GM18505 (cell line): ENCODE measurements at regions not wholly inside any gene's neighbourhood (a gene's known extent, or its start where the extent isn't known, plus 50 kb on each side); places are given as distances from the start of the nearest gene placed in this dataset.

Source experiments
- ATAC-seq: cut with Tn5 transposase; IDR thresholded peaks from one replicate; pipeline ENCODE4 v1.9.1; 2021; ENCODE audit not compliant: unreplicated experiment
- POLR2A ChIP-seq: IDR thresholded peaks from 4 replicates; pipeline ENCODE4 v1.6.1; 2011; ENCODE audit warnings: borderline replicate concordance; ENCODE audit not compliant: insufficient read depth, insufficient read length; ENCODE audit errors: extremely low read depth

DNA sequence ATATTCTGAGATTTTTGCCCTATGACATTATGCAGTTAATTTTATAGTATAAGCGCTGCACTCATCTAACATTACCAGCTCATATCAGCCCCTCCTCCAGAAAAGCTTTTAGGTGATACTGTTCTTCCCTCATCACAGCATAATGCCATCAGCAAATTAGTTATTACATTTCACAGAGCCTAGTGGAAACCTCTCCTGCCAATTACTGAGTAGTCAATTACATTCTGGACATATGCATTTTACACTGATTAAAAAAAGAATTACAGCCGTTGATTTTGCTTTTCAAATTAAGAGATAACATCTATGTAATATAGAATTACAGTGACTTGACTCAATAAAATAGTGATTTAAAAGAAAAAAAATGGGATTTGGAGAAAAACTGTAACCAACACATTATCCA, 542.1 kb downstream of the UQCRFS1 start:
- ATAC-seq = no peak
- no peak for TF ChIP-seq POLR2A

DNA sequence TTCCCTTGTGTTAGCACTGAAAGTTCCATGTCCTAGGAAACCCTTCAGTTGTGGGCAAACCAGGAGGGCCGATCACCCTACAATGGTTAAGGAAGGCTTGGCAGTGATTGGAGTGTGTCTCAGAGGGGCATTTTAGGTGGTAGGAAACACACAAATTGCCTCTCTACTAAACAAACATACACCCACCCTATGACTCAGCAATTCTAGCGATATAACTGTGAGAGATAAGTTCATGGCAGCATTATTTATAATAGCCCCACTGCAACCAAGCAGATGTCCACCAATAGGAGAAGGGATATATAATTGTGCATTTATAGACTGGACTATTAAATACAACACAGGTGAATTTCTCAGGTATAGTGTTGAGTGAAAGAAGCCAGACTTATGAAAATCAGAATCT, 543.1 kb downstream of the UQCRFS1 start:
- no peak for TF ChIP-seq POLR2A
- no peak for ATAC-seq

DNA sequence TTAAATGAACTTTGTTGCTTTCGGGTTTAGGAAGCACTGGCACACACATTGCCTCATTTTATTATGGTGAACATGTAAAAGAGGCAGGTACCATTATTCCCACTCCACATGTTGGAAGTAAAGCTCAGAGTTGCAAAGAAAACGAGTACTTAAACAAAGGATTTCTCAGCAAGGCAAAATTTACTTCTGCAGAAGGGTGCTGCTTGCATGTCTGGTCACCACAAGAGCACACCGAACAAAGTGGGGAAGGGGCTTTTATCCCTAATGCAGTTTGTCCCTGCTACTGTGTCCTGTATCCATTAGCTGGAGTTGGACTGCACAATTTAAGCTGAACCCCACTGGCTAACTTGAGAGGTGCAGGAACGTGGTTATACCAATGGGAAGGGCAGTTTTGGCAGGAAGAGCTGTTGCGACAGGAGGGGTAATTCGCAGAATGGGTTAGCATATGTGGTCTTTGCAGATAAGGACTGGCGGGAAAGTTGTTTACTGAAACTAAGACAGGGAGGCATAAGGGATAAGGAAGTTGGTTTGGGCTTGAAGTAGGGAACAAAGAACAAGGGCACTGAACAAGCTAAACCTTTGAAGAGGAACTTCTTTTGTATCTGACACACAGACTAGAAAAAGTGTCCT, 545.5 kb downstream of the UQCRFS1 start:
- no peak for ATAC-seq
- no peak for TF ChIP-seq POLR2A

DNA sequence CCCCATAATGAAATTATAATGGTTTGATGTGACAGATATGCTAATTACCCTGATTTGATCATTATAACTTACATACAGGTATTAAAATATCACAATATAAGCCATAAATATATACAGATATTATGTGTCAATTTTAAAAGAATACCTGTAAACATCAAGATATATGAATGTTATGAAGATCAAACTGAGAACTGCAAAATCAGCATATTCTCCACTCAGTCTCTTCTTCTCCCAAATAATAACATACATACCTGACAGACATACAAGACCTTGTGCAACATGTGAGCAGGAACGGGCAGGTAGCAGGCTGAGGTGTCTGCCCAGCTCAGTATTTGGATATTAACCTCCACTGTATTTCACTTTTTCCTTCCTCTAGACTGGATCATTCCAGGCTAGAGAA, 547.2 kb downstream of the UQCRFS1 start:
- no peak for ATAC-seq
- no peak for TF ChIP-seq POLR2A

DNA sequence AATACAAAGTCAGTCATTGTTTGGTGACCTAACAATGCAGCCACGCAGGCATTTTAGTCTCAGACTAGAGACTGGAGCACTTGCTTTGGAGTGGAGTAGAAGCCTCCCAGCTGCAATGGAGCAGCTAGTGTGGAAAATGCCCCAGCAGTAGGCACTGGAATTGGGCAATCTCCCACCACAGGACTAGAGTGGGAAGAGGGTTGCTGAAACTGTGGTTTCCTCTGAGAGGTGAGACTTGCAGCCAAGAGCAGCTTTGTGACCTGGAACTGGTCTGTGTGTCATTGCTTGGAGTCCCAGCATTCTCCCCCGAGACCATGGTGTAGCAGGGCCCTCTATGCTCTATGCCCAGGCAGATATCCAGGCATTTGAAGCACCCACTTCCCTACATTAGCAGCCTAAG, 556.3 kb downstream of the UQCRFS1 start:
- TF ChIP-seq POLR2A = no peak
- ATAC-seq = no peak

DNA sequence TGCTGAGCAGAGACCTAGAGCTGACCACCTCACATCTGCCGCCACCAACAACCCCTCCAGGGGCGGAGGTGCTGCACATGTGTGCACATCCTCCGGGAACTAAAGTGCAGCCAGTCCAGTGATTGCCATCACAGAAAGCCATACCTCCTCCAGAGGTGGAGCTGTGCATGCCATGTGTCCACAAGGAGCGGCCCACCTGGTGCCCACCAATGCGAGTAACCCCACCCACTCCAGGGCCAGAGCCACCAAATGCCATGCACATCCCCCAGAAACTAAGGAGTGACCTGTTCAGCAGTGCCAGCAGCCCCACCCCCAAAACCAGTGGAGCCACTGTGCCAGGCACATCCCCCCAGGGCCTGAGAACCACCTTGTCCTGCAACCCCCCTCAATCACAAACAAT, 557.9 kb downstream of the UQCRFS1 start:
- no peak for TF ChIP-seq POLR2A
- no peak for ATAC-seq

DNA sequence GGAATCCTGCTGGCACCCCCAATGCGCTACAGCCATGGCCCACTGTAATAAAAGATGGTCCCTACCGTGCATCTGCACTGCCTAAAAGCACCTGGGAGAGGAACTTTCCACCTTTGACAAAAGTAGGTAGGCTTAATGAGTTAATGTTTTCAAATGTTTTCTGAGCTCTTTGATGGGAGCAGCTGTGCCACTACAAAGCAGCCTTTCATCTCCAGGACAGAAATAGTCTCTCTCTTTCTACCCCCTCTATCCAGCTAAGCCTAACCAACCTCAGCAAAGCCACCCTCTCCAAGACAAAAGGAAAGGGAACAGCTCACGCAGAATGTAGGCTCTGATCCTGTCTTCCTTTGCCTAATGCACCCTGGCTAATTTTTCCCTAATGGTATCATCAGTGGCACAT, 560.2 kb downstream of the UQCRFS1 start:
- no peak for ATAC-seq
- no peak for TF ChIP-seq POLR2A

DNA sequence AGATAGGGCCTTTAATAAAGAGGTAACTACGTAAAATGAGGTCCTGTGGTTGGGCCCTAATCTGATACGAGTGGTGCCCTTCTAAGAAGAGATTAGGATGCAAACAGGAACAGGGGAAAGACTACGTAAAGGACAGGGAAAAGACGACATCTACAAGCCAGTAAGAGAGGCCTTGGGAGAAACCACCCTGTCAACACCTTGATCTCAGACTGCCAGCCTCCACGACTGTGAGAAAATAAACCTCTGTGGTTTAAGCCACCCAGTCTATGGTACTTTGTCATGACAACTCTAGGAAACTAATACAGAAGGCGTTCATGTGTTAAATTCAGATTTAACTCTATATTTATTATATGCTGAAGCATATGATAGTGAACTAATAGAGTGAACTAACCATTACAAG, 566.3 kb downstream of the UQCRFS1 start:
- no peak for TF ChIP-seq POLR2A
- no peak for ATAC-seq

DNA sequence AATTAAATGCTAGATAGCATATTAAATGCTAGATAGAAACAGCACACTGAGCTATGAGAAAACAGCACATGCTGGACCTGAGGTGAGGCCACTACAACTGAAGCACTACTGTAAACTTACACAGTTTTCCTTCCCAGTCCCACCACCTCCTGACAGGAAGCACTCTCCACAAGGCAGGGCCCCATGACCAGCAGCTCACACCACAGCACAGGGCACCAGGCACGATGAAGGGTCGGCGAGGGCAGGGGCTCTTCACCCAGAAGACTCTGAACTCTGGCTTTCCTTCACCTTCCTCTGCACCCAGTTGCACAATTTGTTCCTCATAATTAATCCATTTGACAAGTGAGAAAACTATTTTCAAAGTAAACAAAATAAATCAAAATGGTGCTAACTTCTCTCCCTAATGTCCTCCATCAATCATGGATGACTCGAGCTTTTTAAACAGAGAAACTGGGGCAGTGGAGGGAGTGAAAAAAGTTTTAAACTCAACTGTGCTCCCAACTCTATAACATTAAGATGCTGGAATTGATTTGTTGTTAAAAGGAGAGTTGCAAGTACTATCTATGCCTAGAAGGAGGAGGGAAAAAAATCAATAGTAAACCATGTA, 568.7 kb downstream of the UQCRFS1 start:
- no peak for TF ChIP-seq POLR2A
- no peak for ATAC-seq

DNA sequence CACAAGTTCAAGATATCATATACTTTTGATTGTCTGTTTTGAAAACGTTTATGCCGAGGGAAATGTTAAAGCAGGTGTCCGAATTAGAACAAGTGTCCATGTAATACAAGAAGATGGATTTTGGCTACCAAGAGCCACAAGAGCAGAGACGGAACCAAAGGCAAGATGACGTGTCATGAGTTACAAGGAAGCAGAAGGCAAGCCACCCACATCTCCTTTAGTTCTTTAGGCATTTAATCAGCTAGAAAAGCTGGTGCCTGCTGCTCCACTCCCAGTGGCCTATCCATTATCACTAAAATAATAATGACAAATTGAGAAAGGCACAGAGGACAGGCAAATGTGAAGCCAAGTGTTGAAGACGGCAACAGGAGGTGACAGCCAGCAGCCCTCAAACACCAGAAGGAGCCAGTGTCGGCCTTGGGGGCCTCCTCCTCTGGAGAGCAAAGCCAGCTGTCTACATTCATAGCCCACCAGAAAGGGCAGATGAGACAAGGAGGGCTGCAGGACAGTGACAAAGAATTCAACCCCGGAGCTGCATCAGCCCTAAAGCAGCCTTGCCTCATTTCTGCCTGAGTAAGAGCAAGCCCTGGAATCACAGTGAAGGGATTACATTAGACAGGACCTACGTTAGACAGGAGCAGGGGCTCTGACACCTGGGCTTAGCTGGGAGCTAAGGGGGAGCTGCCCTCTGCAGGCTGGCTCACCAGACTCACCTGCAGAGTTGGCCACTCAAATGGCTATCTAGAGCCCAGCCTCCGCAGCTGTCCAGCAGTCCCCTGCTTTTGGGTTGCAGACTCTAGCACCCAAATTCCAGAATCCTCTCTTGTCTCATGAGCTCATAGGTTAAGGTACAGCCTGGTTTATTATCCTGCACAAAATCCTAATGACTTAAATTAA, 569.9 kb downstream of the UQCRFS1 start:
- no peak for ATAC-seq
- TF ChIP-seq POLR2A = no peak

DNA sequence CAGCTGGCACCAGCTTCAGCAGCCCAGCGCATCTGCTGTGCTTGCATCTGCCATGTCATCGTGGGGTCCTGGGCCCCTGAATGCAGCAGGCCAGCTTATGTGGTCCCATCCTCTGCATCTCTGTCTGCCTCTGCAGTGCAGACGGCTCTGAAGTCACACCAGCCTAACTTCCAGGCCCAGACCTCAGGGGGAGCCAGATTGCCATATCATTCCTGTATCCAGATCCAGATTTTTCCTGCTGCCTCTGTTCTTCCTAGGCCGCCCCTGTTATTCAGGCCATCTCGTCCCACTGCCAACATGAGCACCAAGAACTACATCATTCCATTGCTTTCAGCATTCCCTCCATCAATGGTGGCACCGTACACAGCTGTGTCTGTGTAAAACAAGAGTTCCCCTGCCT, 571.6 kb downstream of the UQCRFS1 start:
- ATAC-seq = no peak
- no peak for TF ChIP-seq POLR2A

DNA sequence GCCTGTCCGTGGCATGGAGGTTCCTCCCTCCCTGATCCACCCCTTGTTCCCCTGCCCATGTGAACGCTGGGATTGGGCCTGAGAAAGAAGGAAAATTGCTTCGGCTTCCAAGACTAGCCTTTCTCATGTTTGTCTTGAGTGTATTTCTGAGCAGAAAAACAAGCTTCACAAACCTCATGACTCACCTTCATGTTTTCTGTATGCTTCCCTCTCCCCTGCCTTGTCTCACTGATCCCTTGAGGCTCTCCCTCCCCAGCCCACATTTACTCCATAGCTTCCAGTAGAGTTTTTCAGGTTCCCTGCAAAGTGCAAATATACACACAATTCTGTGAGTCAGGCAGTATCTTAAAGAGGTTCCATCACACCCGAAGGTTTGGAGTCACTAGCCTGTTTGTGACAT, 572.4 kb downstream of the UQCRFS1 start:
- no peak for TF ChIP-seq POLR2A
- ATAC-seq = no peak

DNA sequence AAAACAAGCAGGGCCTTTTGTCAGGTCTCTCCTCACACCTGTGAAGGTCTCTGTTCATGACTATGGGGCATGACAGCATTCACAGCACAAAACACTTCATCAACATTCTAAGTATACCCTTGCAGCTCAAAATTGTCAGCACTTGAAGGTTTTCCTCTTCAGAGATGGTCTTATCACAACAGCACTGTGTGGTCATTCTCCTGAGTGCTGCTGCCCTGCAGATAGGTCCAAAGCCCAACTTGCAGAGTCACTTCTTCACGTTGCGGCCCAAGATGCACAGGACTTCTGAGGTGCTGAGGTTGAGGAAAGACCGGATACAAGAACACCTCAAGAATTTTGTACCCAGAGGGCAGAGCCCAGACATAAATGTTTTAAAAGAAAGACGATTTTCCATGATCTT, 574.5 kb downstream of the UQCRFS1 start:
- no peak for TF ChIP-seq POLR2A
- ATAC-seq = no peak

DNA sequence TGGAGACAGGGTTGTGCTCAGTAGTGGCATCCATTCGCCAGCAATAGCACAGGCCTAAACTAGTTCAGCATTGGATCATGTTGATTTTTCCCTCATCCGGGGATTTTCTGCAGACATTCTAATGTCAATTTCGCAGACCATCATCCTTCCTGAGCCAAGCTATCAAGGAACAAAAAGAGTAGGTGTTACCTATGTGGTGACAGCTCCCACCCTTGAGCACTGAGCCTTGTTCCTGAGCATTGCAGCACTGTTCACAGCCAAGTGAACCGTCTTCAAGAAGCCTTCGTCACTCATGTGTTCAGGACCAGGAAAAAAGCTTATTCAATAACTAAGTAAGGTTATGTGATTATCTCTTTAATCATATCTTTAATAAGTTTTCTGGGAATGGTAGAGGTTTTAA, 576.2 kb downstream of the UQCRFS1 start:
- no peak for ATAC-seq

DNA sequence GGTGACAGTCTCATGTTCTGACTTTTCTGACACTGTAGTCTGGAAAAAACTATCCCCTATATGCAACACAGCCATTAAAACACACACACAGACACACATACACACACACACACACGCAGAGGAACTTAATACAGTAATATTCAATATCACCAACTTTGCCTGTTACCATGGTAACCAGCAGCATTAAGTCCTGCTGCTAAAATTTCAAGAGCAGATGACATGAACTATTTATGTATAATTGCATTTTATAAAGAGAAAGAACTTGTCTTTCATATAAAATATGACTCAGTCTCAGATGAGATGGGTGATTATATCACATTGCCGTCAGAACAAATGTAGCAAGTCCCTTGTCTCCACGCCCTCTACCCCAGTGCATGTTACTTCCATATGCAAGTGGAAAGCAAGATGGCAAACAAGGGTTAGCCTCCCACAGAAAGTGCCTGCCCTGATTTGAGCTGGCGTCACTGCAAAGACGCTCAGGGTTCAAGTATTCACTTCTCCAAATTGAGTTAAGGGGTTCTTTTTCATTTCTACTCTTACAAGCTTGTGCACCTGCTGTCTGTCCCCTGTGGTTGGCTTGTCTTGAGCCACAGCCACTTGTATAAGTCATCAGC, 576.8 kb downstream of the UQCRFS1 start:
- TF ChIP-seq POLR2A = no peak

More for the DNA sequence above, 576.2 kb downstream of the UQCRFS1 start:
- TF ChIP-seq POLR2A = no peak

More for the DNA sequence above, 576.8 kb downstream of the UQCRFS1 start:
- ATAC-seq = no peak
